Liver (tissue), 8 donors: ENCODE measurements at regions not wholly inside any gene's neighbourhood (a gene's known extent, or its start where the extent isn't known, plus 50 kb on each side); places are given as distances from the start of the nearest gene placed in this dataset.

ENCODE experiments used
- DNase-seq: peaks from one replicate; pipeline ENCODE4 v3.0.0-alpha.2; 2017; ENCODE audit warnings: low spot score
- H3K27ac ChIP-seq, 2 donors: one replicate each; pipeline ENCODE4 v1.7.0; 2013; ENCODE audit warnings: inconsistent platforms in 2 of 2, low read length in 2 of 2, control low read depth in 1 of 2, low read depth in 1 of 2, mild to moderate bottlenecking in 1 of 2
- H3K27me3 ChIP-seq, 4 donors: one replicate each; pipeline versions ENCODE4 v1.6.1 to v1.7.0; 2013; ENCODE audit warnings: low read length in 3 of 4, inconsistent platforms in 1 of 4, mild to moderate bottlenecking in 1 of 4, moderate library complexity in 1 of 4; ENCODE audit not compliant: control insufficient read depth in 4 of 4, insufficient read depth in 4 of 4
- H3K36me3 ChIP-seq, 4 donors: one replicate each; pipeline versions ENCODE4 v1.6.1 to v1.7.0; 2013; ENCODE audit warnings: low read length in 3 of 4, mild to moderate bottlenecking in 3 of 4, low read depth in 1 of 4, moderate library complexity in 1 of 4; ENCODE audit not compliant: control insufficient read depth in 4 of 4, insufficient read depth in 3 of 4
- H3K4me1 ChIP-seq, 4 donors: one replicate each; pipeline versions ENCODE4 v1.6.1 to v1.7.0; 2013; ENCODE audit warnings: low read length in 3 of 4, mild to moderate bottlenecking in 3 of 4, moderate library complexity in 1 of 4; ENCODE audit not compliant: control insufficient read depth in 4 of 4, insufficient read depth in 4 of 4
- H3K4me3 ChIP-seq, 3 donors: one replicate each; pipeline versions ENCODE4 v1.6.1 to v1.7.0; 2013; ENCODE audit warnings: low read length in 3 of 3, control low read depth in 1 of 3, low read depth in 1 of 3, mild to moderate bottlenecking in 1 of 3
- H3K9ac ChIP-seq, 2 donors: one replicate each; pipeline ENCODE4 v1.7.0; 2013; ENCODE audit warnings: low read length in 2 of 2, mild to moderate bottlenecking in 2 of 2, moderate library complexity in 2 of 2, control low read depth in 1 of 2, low read depth in 1 of 2
- H3K9me3 ChIP-seq, 4 donors: one replicate each; pipeline versions ENCODE4 v1.6.1 to v1.7.0; 2013; ENCODE audit warnings: low read length in 3 of 4; ENCODE audit not compliant: control insufficient read depth in 4 of 4
- ATF3 ChIP-seq: IDR thresholded peaks from 2 replicates; pipeline ENCODE4 v1.6.1; 2016; ENCODE audit warnings: antibody characterized with exemption
- CTCF ChIP-seq: fragments of 150-350 bp; IDR thresholded peaks from 2 replicates; pipeline ENCODE4 v1.5.1; 2017; ENCODE audit warnings: improper control_type of control experiment, low read depth, low read length; ENCODE audit not compliant: missing input control
- EGR1 ChIP-seq, 2 donors: IDR thresholded peaks; 2 replicates each; pipeline ENCODE4 v1.6.1; 2016 to 2018; ENCODE audit warnings: antibody characterized with exemption in 2 of 2, low read depth in 2 of 2
- FOXA1 ChIP-seq: IDR thresholded peaks from 2 replicates; pipeline ENCODE4 v1.6.1; 2016; ENCODE audit warnings: antibody characterized with exemption
- HNF4A ChIP-seq, 2 donors: conservative IDR thresholded peaks; 2 replicates each; pipeline ENCODE4 v1.6.1; 2016; ENCODE audit warnings: antibody characterized with exemption in 2 of 2, mild to moderate bottlenecking in 2 of 2
- HNF4G ChIP-seq: IDR thresholded peaks from 2 replicates; pipeline ENCODE4 v1.6.1; 2016; ENCODE audit warnings: antibody characterized with exemption
- JUND ChIP-seq, 2 donors: IDR thresholded peaks; 2 replicates each; pipeline ENCODE4 v1.6.1; 2016; ENCODE audit warnings: antibody characterized with exemption in 2 of 2
- MAX ChIP-seq: IDR thresholded peaks from 2 replicates; pipeline ENCODE4 v1.6.1; 2016; ENCODE audit warnings: antibody characterized with exemption
- NR2F2 ChIP-seq: IDR thresholded peaks from 2 replicates; pipeline ENCODE4 v1.6.1; 2016; ENCODE audit warnings: antibody characterized with exemption
- RAD21 ChIP-seq, 2 donors: IDR thresholded peaks; 2 replicates each; pipeline ENCODE4 v1.6.1; 2016; ENCODE audit warnings: antibody characterized with exemption in 2 of 2, mild to moderate bottlenecking in 2 of 2
- REST ChIP-seq: IDR thresholded peaks from 2 replicates; pipeline ENCODE4 v1.6.1; 2016; ENCODE audit warnings: antibody characterized with exemption, mild to moderate bottlenecking
- RXRA ChIP-seq, 2 donors: IDR thresholded peaks; 2 replicates each; pipeline ENCODE4 v1.6.1; 2017 to 2018; ENCODE audit warnings: antibody characterized with exemption in 2 of 2, mild to moderate bottlenecking in 1 of 2
- TAF1 ChIP-seq: conservative IDR thresholded peaks from 2 replicates; pipeline ENCODE4 v1.6.1; 2016; ENCODE audit warnings: antibody characterized with exemption, mild to moderate bottlenecking
- YY1 ChIP-seq: IDR thresholded peaks from 2 replicates; pipeline ENCODE4 v1.6.1; 2016; ENCODE audit warnings: antibody characterized with exemption, mild to moderate bottlenecking
- ZBTB33 ChIP-seq: IDR thresholded peaks from 2 replicates; pipeline ENCODE4 v1.6.1; 2016; ENCODE audit warnings: antibody characterized with exemption
- WGBS: extraction: QIAGEN DNeasy Blood & Tissue Kit; methylation state at CpG from one replicate; pipeline ENCODE4 v1.1.7; 2013; 5-methylcytosine and 5-hydroxymethylcytosine counted together
- donor health status: healthy.
- donor health status: healthy.
- donor health status: healthy.
- donor health status: healthy.
- donor health status: healthy.

DNA sequence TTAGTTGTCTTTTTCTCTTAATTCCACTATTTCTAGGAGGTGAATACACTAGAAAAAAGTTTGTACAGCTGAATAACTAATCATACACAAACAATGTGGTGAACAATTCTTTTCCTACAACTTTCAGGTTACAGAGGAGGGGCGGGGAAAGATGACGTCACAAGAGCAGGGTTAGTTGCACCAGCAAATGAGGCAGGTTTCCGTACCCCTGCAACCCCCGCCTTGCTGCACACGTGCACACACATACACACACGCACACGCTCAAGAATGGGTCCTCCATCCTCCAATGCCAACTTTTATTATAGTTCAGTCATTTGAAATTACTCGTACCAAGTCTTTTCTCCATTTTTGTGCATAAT, 122.8 kb downstream of the ARL4C start:
- 92% methylated on average over 8 of the region's 8 CpGs for WGBS
- H3K4me3 ChIP-seq: no peak overlapping the region
- H3K27me3 ChIP-seq: no peaks in the 10 kb centered on the region
- H3K36me3 ChIP-seq: no peaks in the 10 kb centered on the region
- TF ChIP-seq REST (no peak), RXRA (IDR thresholded peaks at IDR 0.05) (no peak), ZBTB33 (no peak), CTCF (no peak), RAD21 (IDR thresholded peaks at IDR 0.05) (no peak), EGR1 (IDR thresholded peaks at IDR 0.05; ENCODE audit: low read depth in 2 of 2) (no peak), ATF3 (no peak)
- H3K4me1 ChIP-seq: no peaks in the 10 kb centered on the region
- H3K9me3 ChIP-seq: no peaks in the 10 kb centered on the region
- DNase-seq: no peak
- no peak overlapping the region for H3K9ac ChIP-seq
- no peak overlapping the region for H3K27ac ChIP-seq

DNA sequence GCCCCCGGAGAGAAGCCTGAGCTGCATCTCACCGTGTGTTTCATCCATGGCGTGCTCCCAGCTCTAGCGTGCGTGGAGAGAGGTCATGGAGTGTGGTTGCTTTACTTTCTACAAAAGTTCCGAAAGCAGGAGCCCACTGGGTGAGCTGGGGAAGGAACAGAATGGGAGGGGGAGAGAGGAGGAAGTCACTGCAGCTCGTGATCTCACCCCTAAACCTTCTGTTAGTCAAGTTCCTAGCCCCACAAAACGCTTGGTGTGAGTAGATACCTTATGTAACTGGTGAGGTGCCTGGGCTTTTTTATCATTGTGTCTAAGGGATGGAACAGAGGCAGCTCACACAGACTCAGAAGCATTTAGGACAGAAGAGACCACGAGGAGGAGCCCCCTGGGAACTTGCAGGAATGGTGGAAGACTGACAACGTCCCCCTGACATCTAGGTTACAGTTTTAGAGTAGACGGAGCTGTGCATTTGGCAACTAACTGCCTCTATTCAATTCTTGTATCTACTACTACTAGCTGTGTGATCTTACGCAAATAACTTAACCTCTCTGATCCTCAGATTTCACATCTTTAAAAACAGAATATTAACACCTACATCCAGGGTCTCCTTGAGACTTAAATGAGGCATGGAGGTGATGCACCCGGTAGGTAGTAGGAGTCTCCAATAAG, 123.3 kb downstream of the ARL4C start:
- Histone ChIP-seq H3K27me3 (no peaks in the 10 kb centered on the region), H3K27ac (no peak overlapping the region), H3K4me1 (no peaks in the 10 kb centered on the region), H3K4me3 (no peak overlapping the region), H3K36me3 (no peaks in the 10 kb centered on the region), H3K9ac (no peak overlapping the region), H3K9me3 (no peaks in the 10 kb centered on the region)
- 79% methylated on average over 13 of the region's 13 CpGs for WGBS
- no peak for DNase-seq
- no peak for TF ChIP-seq YY1

- Histone ChIP-seq H3K4me3 (no peak overlapping the region), H3K36me3 (no peaks in the 10 kb centered on the region), H3K9me3 (no peaks in the 10 kb centered on the region), H3K27me3 (no peaks in the 10 kb centered on the region), H3K4me1 (no peaks in the 10 kb centered on the region), H3K9ac (no peak overlapping the region), H3K27ac (no peak overlapping the region)
- no peak for DNase-seq
- 81% methylated on average over 4 of the region's 4 CpGs for WGBS
- TF ChIP-seq TAF1 (no peak), HNF4A (conservative IDR thresholded peaks at IDR 0.05) (no peak), YY1 (no peak), RXRA (IDR thresholded peaks at IDR 0.05) (no peak), JUND (IDR thresholded peaks at IDR 0.05) (no peak), MAX (no peak), EGR1 (IDR thresholded peaks at IDR 0.05; ENCODE audit: low read depth in 2 of 2) (no peak), RAD21 (IDR thresholded peaks at IDR 0.05) (no peak), HNF4G (no peak), ATF3 (no peak), CTCF (no peak), FOXA1 (no peak), NR2F2 (no peak)
Measured at GRCh38 chr2:234373060-234373459, 123.8 kb downstream of the ARL4C start.
